Keratinocyte (primary cell): ENCODE measurements at regions not wholly inside any gene's neighbourhood (a gene's known extent, or its start where the extent isn't known, plus 50 kb on each side); places are given as distances from the start of the nearest gene placed in this dataset.
"Not testable (repeated sequence)": the region's sequence is repeated elsewhere in the genome, so short reads cannot be mapped to it uniquely, and the experiment has no call there.

Experiments
- DNase-seq: peaks from one replicate; pipeline ENCODE4 v3.0.0-alpha.2; 2011; ENCODE audit warnings: low read depth, missing footprints, low spot score
- FAIRE-seq: peaks from 2 replicates; lab custom pipeline; 2011; peaks lifted over from hg19 to GRCh38; lab: Jason Lieb, UNC
- H2AFZ ChIP-seq: 2 replicates; pipeline ENCODE4 v1.6.0; 2012; ENCODE audit warnings: low read length, control low read depth, inconsistent platforms; ENCODE audit not compliant: control insufficient read depth
- H3K27ac ChIP-seq: 2 replicates; pipeline ENCODE4 v1.5.1; 2011; ENCODE audit warnings: low read length; ENCODE audit not compliant: control insufficient read depth, insufficient read depth
- H3K27me3 ChIP-seq: 3 replicates; pipeline ENCODE4 v1.6.0; 2011; ENCODE audit warnings: low read length; ENCODE audit not compliant: control insufficient read depth, insufficient read depth; ENCODE audit errors: extremely low read depth
- H3K36me3 ChIP-seq, 2 experiments: 2 replicates in 1 of 2; 3 replicates in 1 of 2; pipeline ENCODE4 v1.5.1; 2011; ENCODE audit warnings: low read length in 2 of 2, mild to moderate bottlenecking in 1 of 2; ENCODE audit not compliant: control insufficient read depth in 2 of 2, insufficient read depth in 2 of 2; ENCODE audit errors: extremely low read depth in 1 of 2
- H3K4me1 ChIP-seq: 3 replicates; pipeline ENCODE4 v1.5.1; 2011; ENCODE audit warnings: low read length; ENCODE audit not compliant: control insufficient read depth, insufficient read depth; ENCODE audit errors: extremely low read depth
- H3K4me2 ChIP-seq: 3 replicates; pipeline ENCODE4 v1.6.0; 2011; ENCODE audit warnings: low read depth, low read length; ENCODE audit not compliant: control insufficient read depth, insufficient read depth; ENCODE audit errors: extremely low read depth
- H3K4me3 ChIP-seq, 3 experiments: fragments of 200-600 bp in 1 of 3; sonication (generic) in 1 of 3; 2 replicates in 2 of 3; 3 replicates in 1 of 3; pipeline ENCODE4 v1.5.1; 2011 to 2016; ENCODE audit warnings: low read length in 3 of 3, mild to moderate bottlenecking in 3 of 3, control low read depth in 2 of 3, inconsistent platforms in 1 of 3, low read depth in 1 of 3, mixed read lengths in 1 of 3, mixed run types in 1 of 3, moderate library complexity in 1 of 3; ENCODE audit not compliant: control insufficient read depth in 2 of 3, insufficient read depth in 2 of 3; ENCODE audit errors: extremely low read depth in 1 of 3
- H3K79me2 ChIP-seq: 2 replicates; pipeline ENCODE4 v1.6.0; 2012; ENCODE audit warnings: low read length; ENCODE audit not compliant: control insufficient read depth, insufficient read depth
- H3K9ac ChIP-seq: 3 replicates; pipeline ENCODE4 v1.6.0; 2011; ENCODE audit warnings: low read length; ENCODE audit not compliant: control insufficient read depth, insufficient read depth; ENCODE audit errors: extremely low read depth
- H3K9me1 ChIP-seq: 3 replicates; pipeline ENCODE4 v1.6.0; 2011; ENCODE audit warnings: low read length; ENCODE audit not compliant: control insufficient read depth, insufficient read depth; ENCODE audit errors: extremely low read depth
- H3K9me3 ChIP-seq: 2 replicates; pipeline ENCODE4 v1.5.1; 2012; ENCODE audit warnings: low read depth, low read length; ENCODE audit not compliant: control insufficient read depth
- H4K20me1 ChIP-seq: 3 replicates; pipeline ENCODE4 v1.6.0; 2011; ENCODE audit warnings: low read length; ENCODE audit not compliant: control insufficient read depth, insufficient read depth; ENCODE audit errors: extremely low read depth
- CTCF ChIP-seq, 3 experiments: IDR thresholded peaks in 1 of 3; conservative IDR thresholded peaks in 1 of 3; optimal IDR thresholded peaks in 1 of 3; 2 replicates in 2 of 3; 3 replicates in 1 of 3; pipeline versions ENCODE3 to v1.5.1; 2011; ENCODE audit warnings: low read length in 3 of 3, mild to moderate bottlenecking in 3 of 3, moderate library complexity in 2 of 3, control low read depth in 1 of 3, inconsistent platforms in 1 of 3; ENCODE audit not compliant: insufficient read depth in 2 of 3; ENCODE audit errors: extremely low read depth in 1 of 3
- EZH2 ChIP-seq: IDR thresholded peaks from one replicate; pipeline ENCODE4 v1.6.1; 2012; ENCODE audit warnings: inconsistent platforms, mild to moderate bottlenecking, low read length, moderate library complexity
- dilution Hi-C: fragments of 300-500 bp; cut with MboI; formaldehyde crosslinking; loops from one replicate; pipeline ENCODE4 v1.7.0; 2020; ENCODE audit warnings: low sequenced_read_pairs; ENCODE audit not compliant: extremely low pct_ligation_motif_present

- Histone ChIP-seq H3K9ac (no peak overlapping the region), H3K4me3 (no peak overlapping the region), H3K27ac (no peak overlapping the region), H3K27me3 (no peaks in the 10 kb centered on the region), H3K36me3 (no peaks in the 10 kb centered on the region), H3K4me2 (no peak overlapping the region), H3K79me2 (no peaks in the 10 kb centered on the region), H4K20me1 (no peaks in the 10 kb centered on the region), H2AFZ (no peak overlapping the region), H3K9me3 (peaks cover 5% of the 10 kb centered on the region), H3K4me1 (no peaks in the 10 kb centered on the region), H3K9me1 (no peaks in the 10 kb centered on the region)
- DNase-seq (no peak), FAIRE-seq (no peak)
- dilution Hi-C loops: no loop called here
- TF ChIP-seq CTCF (optimal IDR thresholded peaks at IDR 0.05 in 1 of 3, IDR thresholded peaks at IDR 0.05 in 1 of 3, conservative IDR thresholded peaks at IDR 0.05 in 1 of 3; ENCODE audit: extremely low read depth in 1 of 3, insufficient read depth in 2 of 3, low read length in 3 of 3) (no peak), EZH2 (no peak)
Measured at GRCh38 chr7:57820477-57820876, 370.5 kb downstream of the ZNF716 start.

- DNase-seq (no peak), FAIRE-seq (no peak)
- Histone ChIP-seq H3K4me2 (no peak overlapping the region), H3K4me3 (no peak overlapping the region), H4K20me1 (no peaks in the 10 kb centered on the region), H3K27ac (no peak overlapping the region), H3K79me2 (no peaks in the 10 kb centered on the region), H3K9me1 (no peaks in the 10 kb centered on the region), H3K36me3 (no peaks in the 10 kb centered on the region), H3K9ac (no peak overlapping the region), H3K9me3 (peaks cover 5% of the 10 kb centered on the region), H2AFZ (no peak overlapping the region), H3K4me1 (no peaks in the 10 kb centered on the region), H3K27me3 (no peaks in the 10 kb centered on the region)
- TF ChIP-seq EZH2 (no peak), CTCF (optimal IDR thresholded peaks at IDR 0.05 in 1 of 3, IDR thresholded peaks at IDR 0.05 in 1 of 3, conservative IDR thresholded peaks at IDR 0.05 in 1 of 3; ENCODE audit: extremely low read depth in 1 of 3, insufficient read depth in 2 of 3, low read length in 3 of 3) (no peak)
- dilution Hi-C loops: no loop called here
Measured at GRCh38 chr7:57821438-57822382, 371.7 kb downstream of the ZNF716 start.

GRCh38 chr7:57826548-57826947 is 376.6 kb downstream of the ZNF716 start:
- H3K36me3 ChIP-seq, H3K4me3 ChIP-seq, H2AFZ ChIP-seq, H3K4me2 ChIP-seq, H3K9me3 ChIP-seq, H4K20me1 ChIP-seq, H3K4me1 ChIP-seq, H3K27ac ChIP-seq, H3K9ac ChIP-seq, H3K79me2 ChIP-seq, H3K9me1 ChIP-seq, dilution Hi-C loops, FAIRE-seq, DNase-seq, H3K27me3 ChIP-seq: not testable (repeated sequence)

- H2AFZ ChIP-seq, H3K36me3 ChIP-seq, H3K9me1 ChIP-seq, dilution Hi-C loops, H4K20me1 ChIP-seq, H3K4me2 ChIP-seq, H3K9ac ChIP-seq, H3K27me3 ChIP-seq, FAIRE-seq, DNase-seq, H3K9me3 ChIP-seq, H3K4me1 ChIP-seq, H3K4me3 ChIP-seq, H3K27ac ChIP-seq, H3K79me2 ChIP-seq: not testable (repeated sequence)
Measured at GRCh38 chr7:57835161-57835560, 385.2 kb downstream of the ZNF716 start.
